ENCODE measurements at regions not wholly inside any gene's neighbourhood (a gene's known extent, or its start where the extent isn't known, plus 50 kb on each side); places are given as distances from the start of the nearest gene placed in this dataset.

DNA sequence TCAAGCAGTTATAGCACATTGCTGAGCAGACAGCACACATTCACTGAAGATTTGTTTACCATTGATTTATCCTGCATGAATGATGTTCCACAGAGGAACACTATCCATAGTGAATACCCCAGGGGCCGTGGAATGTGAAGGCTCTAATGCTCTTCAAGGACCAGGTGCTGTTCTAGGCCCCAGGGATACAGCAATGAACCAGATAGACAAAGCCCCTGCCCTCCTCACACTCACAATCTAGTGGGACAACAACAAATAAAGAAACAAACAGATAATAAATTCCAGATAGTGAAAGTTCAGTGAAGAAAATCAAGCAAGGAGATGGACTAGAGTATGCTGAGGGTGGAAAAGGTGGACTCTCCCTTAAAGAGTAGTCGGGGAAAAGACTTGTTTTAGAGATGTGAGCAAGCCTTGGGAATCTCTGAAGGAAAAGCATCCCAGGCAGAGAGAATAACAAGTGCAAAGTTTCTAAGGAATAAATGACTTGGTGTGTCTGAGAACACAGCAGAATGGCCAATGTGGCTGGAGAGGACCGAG, 117.7 kb downstream of the CCDC71L start:
- Histone ChIP-seq H3K4me2 (ENCODE audit: low read depth, low read length) (no peak overlapping the region), H3K27ac (ENCODE audit: extremely low read length, insufficient read depth, low read length) (no peak overlapping the region), H3K4me1 (ENCODE audit: insufficient read depth, low read length) (no peaks in the 10 kb centered on the region), H2AFZ (ENCODE audit: low read length) (no peak overlapping the region), H3K79me2 (ENCODE audit: insufficient read depth, low read length) (no peaks in the 10 kb centered on the region), H3K9me3 (ENCODE audit: low read length) (no peaks in the 10 kb centered on the region), H4K20me1 (ENCODE audit: insufficient read depth, low read length) (no peaks in the 10 kb centered on the region), H3K4me3 (replicated peaks in 1 of 3; ENCODE audit: insufficient read depth in 1 of 3, low read depth in 2 of 3, low read length in 3 of 3) (no peak overlapping the region), H3K36me3 (replicated peaks in 1 of 2; ENCODE audit: control insufficient read depth in 1 of 2, insufficient read depth in 2 of 2, low read length in 2 of 2) (no peaks in the 10 kb centered on the region), H3K9ac (ENCODE audit: insufficient read depth, low read depth, low read length) (no peak overlapping the region), H3K27me3 (ENCODE audit: control insufficient read depth in 1 of 2, insufficient read depth in 2 of 2, low read length in 2 of 2) (no peaks in the 10 kb centered on the region)
- TF ChIP-seq ZKSCAN5 (CRISPR knock-in tag; IDR thresholded peaks at IDR 0.05) (no peak), CC2D1A (CRISPR knock-in tag; IDR thresholded peaks at IDR 0.05) (no peak), ZBTB42 (CRISPR knock-in tag; IDR thresholded peaks at IDR 0.05) (no peak), SMYD3 (CRISPR knock-in tag; IDR thresholded peaks at IDR 0.05) (no peak), ZNF333 (CRISPR knock-in tag; IDR thresholded peaks at IDR 0.05; ENCODE audit: borderline replicate concordance) (no peak), NFAT5 (CRISPR knock-in tag; IDR thresholded peaks at IDR 0.05) (no peak)
- TF ChIP-seq, protein P1, sequence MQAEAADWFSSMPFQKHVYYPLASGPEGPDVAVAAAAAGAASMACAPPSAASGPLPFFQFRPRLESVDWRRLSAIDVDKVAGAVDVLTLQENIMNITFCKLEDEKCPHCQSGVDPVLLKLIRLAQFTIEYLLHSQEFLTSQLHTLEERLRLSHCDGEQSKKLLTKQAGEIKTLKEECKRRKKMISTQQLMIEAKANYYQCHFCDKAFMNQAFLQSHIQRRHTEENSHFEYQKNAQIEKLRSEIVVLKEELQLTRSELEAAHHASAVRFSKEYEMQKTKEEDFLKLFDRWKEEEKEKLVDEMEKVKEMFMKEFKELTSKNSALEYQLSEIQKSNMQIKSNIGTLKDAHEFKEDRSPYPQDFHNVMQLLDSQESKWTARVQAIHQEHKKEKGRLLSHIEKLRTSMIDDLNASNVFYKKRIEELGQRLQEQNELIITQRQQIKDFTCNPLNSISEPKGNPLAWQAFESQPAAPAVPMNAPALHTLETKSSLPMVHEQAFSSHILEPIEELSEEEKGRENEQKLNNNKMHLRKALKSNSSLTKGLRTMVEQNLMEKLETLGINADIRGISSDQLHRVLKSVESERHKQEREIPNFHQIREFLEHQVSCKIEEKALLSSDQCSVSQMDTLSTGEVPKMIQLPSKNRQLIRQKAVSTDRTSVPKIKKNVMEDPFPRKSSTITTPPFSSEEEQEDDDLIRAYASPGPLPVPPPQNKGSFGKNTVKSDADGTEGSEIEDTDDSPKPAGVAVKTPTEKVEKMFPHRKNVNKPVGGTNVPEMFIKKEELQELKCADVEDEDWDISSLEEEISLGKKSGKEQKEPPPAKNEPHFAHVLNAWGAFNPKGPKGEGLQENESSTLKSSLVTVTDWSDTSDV (CRISPR knock-in tag; IDR thresholded peaks at IDR 0.05) = no peak
- TF ChIP-seq, protein P2, sequence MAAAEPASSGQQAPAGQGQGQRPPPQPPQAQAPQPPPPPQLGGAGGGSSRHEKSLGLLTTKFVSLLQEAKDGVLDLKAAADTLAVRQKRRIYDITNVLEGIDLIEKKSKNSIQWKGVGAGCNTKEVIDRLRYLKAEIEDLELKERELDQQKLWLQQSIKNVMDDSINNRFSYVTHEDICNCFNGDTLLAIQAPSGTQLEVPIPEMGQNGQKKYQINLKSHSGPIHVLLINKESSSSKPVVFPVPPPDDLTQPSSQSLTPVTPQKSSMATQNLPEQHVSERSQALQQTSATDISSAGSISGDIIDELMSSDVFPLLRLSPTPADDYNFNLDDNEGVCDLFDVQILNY (CRISPR knock-in tag; conservative IDR thresholded peaks at IDR 0.05) = no peak
- TF ChIP-seq, protein P3, sequence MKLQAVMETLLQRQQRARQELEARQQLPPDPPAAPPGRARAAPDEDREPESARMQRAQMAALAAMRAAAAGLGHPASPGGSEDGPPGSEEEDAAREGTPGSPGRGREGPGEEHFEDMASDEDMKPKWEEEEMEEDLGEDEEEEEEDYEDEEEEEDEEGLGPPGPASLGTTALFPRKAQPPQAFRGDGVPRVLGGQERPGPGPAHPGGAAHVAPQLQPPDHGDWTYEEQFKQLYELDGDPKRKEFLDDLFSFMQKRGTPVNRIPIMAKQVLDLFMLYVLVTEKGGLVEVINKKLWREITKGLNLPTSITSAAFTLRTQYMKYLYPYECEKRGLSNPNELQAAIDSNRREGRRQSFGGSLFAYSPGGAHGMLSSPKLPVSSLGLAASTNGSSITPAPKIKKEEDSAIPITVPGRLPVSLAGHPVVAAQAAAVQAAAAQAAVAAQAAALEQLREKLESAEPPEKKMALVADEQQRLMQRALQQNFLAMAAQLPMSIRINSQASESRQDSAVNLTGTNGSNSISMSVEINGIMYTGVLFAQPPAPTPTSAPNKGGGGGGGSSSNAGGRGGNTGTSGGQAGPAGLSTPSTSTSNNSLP (IDR thresholded peaks at IDR 0.05; ENCODE audit: low read depth, low read length) = no peak
- DNase-seq (ENCODE audit: low spot score) = no peak
- BruUV-seq (replicated peaks) = no TSS peak
- intact Hi-C loops (cut with micrococcal nuclease; ENCODE audit: unreplicated experiment) (no loop called here), in situ Hi-C loops (cut with HindIII; ENCODE audit: extremely low pct_ligation_motif_present, low pct_unique_long_range_greater_than_20kb) (loop anchor here (10.0 kb wide), 1 partner anchor 192 kb away; no protein-coding TSS in a partner anchor)
- 0% methylated on average over 3 of the region's 3 CpGs for WGBS (ENCODE audit: low lambda C conversion rate)
- POLR2A ChIA-PET = no interaction called here
- CTCF ChIA-PET (ENCODE audit: low intra/inter-chr PET ratio, low total read pairs) = interaction anchor here (0.8 to 2.2 kb wide), 2 partner anchors 194 to 366 kb away, joined by 3 to 6 read pairs; no protein-coding TSS in a partner anchor
- no peak for ATAC-seq
- no peak for FAIRE-seq

Data from HepG2 (cell line).